RWPE2 (cell line): ENCODE measurements at regions not wholly inside any gene's neighbourhood (a gene's known extent, or its start where the extent isn't known, plus 50 kb on each side); places are given as distances from the start of the nearest gene placed in this dataset.

ENCODE experiments used
- ATAC-seq: fragments of 200-7000 bp; cut with Tn5 transposase; 3 replicates; pipeline ENCODE4 v1.9.1; 2021; ENCODE audit warnings: low read depth
- DNase-seq: peaks from one replicate; pipeline ENCODE4 v3.0.0-alpha.2; 2020; ENCODE audit warnings: low spot score
- H3K27ac ChIP-seq: fragments of 450-650 bp; 2 replicates; pipeline ENCODE4 v1.5.1; 2017; ENCODE audit warnings: mild to moderate bottlenecking; ENCODE audit not compliant: poor library complexity, severe bottlenecking
- H3K27me3 ChIP-seq: fragments of 250-450 bp; sonication (Bioruptor Pico); 2 replicates; pipeline ENCODE4 v1.5.1; 2021; ENCODE audit warnings: mild to moderate bottlenecking, moderate library complexity; ENCODE audit not compliant: insufficient read depth, poor library complexity, severe bottlenecking
- H3K36me3 ChIP-seq: fragments of 250-450 bp; sonication (Bioruptor Pico); 2 replicates; pipeline ENCODE4 v1.5.1; 2020; ENCODE audit warnings: low read depth, mild to moderate bottlenecking, moderate library complexity
- H3K4me1 ChIP-seq: fragments of 250-450 bp; sonication (Bioruptor Pico); 2 replicates; pipeline ENCODE4 v1.5.1; 2021; ENCODE audit warnings: mild to moderate bottlenecking, moderate library complexity; ENCODE audit not compliant: insufficient read depth, poor library complexity, severe bottlenecking
- H3K4me3 ChIP-seq: fragments of 250-450 bp; sonication (Bioruptor Pico); 2 replicates; pipeline ENCODE4 v1.5.1; 2021; ENCODE audit warnings: mild to moderate bottlenecking, moderate library complexity; ENCODE audit not compliant: severe bottlenecking
- H3K9me3 ChIP-seq: fragments of 250-450 bp; sonication (Bioruptor Pico); 2 replicates; pipeline ENCODE4 v1.5.1; 2021; ENCODE audit warnings: mild to moderate bottlenecking, moderate library complexity; ENCODE audit not compliant: severe bottlenecking
- TF ChIP-seq, protein P1 (sequence below): fragments of 450-650 bp; IDR thresholded peaks from one replicate; pipeline ENCODE4 v1.5.1; 2017; ENCODE audit warnings: mild to moderate bottlenecking, moderate library complexity; ENCODE audit not compliant: poor library complexity, severe bottlenecking

DNA sequence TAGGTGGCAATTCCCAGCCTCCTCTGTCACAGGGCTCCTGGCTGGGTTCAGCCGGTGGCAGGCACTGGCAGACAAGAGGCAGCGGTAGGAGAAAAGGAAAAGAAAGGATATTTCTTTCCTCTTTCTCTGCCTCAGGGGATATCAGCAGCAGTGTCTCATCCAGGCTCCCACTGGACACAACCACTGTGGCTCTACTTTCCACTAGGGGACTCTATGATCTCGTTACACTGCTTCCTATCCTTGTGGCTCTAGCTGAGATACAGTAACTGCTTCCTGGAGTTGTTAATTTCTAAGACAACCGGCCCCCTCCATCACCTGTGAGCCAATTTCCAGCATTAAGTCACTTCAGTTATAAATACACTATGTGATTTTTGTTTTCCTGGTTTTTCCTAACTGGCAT is 102.0 kb upstream of the LRFN2 start:
- ATAC-seq (no peak), DNase-seq (no peak)
- Histone ChIP-seq H3K36me3 (no peaks in the 10 kb centered on the region), H3K9me3 (no peaks in the 10 kb centered on the region), H3K27ac (no peak overlapping the region), H3K4me1 (no peaks in the 10 kb centered on the region), H3K27me3 (no peaks in the 10 kb centered on the region), H3K4me3 (no peak overlapping the region)
- TF ChIP-seq, protein P1, sequence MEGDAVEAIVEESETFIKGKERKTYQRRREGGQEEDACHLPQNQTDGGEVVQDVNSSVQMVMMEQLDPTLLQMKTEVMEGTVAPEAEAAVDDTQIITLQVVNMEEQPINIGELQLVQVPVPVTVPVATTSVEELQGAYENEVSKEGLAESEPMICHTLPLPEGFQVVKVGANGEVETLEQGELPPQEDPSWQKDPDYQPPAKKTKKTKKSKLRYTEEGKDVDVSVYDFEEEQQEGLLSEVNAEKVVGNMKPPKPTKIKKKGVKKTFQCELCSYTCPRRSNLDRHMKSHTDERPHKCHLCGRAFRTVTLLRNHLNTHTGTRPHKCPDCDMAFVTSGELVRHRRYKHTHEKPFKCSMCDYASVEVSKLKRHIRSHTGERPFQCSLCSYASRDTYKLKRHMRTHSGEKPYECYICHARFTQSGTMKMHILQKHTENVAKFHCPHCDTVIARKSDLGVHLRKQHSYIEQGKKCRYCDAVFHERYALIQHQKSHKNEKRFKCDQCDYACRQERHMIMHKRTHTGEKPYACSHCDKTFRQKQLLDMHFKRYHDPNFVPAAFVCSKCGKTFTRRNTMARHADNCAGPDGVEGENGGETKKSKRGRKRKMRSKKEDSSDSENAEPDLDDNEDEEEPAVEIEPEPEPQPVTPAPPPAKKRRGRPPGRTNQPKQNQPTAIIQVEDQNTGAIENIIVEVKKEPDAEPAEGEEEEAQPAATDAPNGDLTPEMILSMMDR, result no peak

DNA sequence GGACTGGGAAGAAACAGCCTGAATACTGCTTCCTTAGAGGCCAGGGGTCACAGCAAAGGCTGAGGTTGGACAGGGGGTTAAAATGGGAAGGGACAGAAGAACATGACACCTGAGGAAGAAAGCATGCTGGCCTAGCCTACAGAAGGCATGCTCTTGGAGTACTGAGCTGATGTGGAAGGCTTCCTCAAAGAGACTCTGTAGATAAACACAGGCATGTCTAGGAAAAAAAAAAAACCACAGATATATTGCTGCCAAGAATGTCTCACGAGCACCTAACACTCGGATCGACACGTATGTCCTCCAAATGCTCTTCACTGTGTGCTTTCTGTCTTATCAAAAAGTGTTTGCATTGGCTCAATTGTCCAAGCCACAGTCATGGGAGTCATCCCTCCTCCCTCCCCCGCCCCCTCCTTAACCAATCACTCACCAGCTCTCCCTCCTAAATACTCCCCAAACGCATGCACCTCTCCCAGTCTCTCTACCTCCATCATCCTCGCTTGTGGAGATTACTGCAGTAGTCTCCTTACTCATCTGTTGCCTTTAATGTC is 101.1 kb upstream of the LRFN2 start:
- H3K27me3 ChIP-seq, result no peaks in the 10 kb centered on the region
- H3K4me1 ChIP-seq, result no peaks in the 10 kb centered on the region
- no peak overlapping the region for H3K4me3 ChIP-seq
- H3K9me3 ChIP-seq, result no peaks in the 10 kb centered on the region
- no peak for ATAC-seq
- TF ChIP-seq, protein P1, result no peak
- H3K36me3 ChIP-seq, result no peaks in the 10 kb centered on the region
- no peak overlapping the region for H3K27ac ChIP-seq
- DNase-seq, result no peak

DNA sequence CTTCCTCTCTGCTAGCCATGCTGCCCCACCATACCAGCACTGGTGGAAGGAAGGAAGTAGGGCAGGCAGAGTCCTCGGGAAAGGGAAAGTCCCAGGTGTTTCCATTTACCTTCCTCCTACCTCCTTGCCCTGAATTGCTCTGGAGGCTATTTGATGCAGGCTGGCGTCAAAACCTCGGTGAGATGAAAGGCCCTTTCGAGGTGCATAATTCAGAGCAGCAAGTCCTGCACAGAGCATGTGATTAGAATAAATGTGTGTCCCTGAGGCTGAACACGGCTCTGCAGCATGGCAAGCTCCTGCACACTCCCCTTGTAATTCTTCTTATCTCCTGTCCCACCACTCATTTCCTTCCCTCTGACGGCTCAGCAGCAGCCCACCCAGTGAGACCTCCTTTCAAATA is 98.7 kb upstream of the LRFN2 start:
- no peak for ATAC-seq
- no peaks in the 10 kb centered on the region for H3K36me3 ChIP-seq
- no peak for DNase-seq
- no peaks in the 10 kb centered on the region for H3K9me3 ChIP-seq
- H3K27me3 ChIP-seq, result peaks cover 9% of the 10 kb centered on the region
- TF ChIP-seq, protein P1, result no peak
- no peak overlapping the region for H3K27ac ChIP-seq
- H3K4me3 ChIP-seq, result no peak overlapping the region
- H3K4me1 ChIP-seq, result no peaks in the 10 kb centered on the region

- no peak overlapping the region for H3K4me3 ChIP-seq
- no peaks in the 10 kb centered on the region for H3K36me3 ChIP-seq
- ATAC-seq (no peak), DNase-seq (no peak)
- TF ChIP-seq, protein P1, result no peak
- no peaks in the 10 kb centered on the region for H3K9me3 ChIP-seq
- H3K27me3 ChIP-seq, result peaks cover 16% of the 10 kb centered on the region
- H3K4me1 ChIP-seq, result no peaks in the 10 kb centered on the region
- H3K27ac ChIP-seq, result no peak overlapping the region
These were observed 94.5 kb upstream of the LRFN2 start for GRCh38 chr6:40681622-40682021.

GRCh38 chr6:40678941-40679340 is 91.8 kb upstream of the LRFN2 start:
- Histone ChIP-seq H3K4me1 (no peaks in the 10 kb centered on the region), H3K27me3 (peaks cover 16% of the 10 kb centered on the region), H3K4me3 (no peak overlapping the region), H3K36me3 (no peaks in the 10 kb centered on the region), H3K9me3 (no peaks in the 10 kb centered on the region), H3K27ac (no peak overlapping the region)
- ATAC-seq (no peak), DNase-seq (no peak)
- TF ChIP-seq, protein P1, result no peak
